ENCODE measurements at regions not wholly inside any gene's neighbourhood (a gene's known extent, or its start where the extent isn't known, plus 50 kb on each side); places are given as distances from the start of the nearest gene placed in this dataset.

DNA sequence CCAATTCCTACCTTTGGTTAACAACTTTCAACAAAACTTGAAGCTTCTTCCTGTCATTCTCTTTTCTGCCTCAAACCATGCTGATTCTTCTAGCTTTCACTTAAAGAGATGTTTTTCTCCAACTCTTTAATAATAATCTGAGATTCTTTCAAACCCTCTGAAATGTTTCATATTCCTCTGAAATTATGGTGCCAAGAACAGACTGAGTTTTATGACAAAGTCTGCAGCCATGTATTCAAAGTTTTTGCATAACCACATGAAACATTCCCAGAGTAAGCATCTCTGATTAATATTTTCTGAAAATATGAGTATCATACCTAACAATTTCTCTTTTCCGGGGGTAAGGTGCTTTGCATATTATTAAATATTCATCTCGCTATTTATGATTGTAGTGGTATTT lies 59.1 kb upstream of the DCN start:
- no peak for TF ChIP-seq CTCF (conservative IDR thresholded peaks at IDR 0.05)
- TF ChIP-seq ZFX (IDR thresholded peaks at IDR 0.05), result no peak
